HepG2 (cell line): ENCODE measurements at regions not wholly inside any gene's neighbourhood (a gene's known extent, or its start where the extent isn't known, plus 50 kb on each side); places are given as distances from the start of the nearest gene placed in this dataset.

Source experiments
- ATAC-seq: fragments of 200-7000 bp; cut with Tn5 transposase; 3 replicates; pipeline ENCODE4 v1.9.1; 2020; ENCODE audit warnings: mild to moderate bottlenecking, moderate library complexity
- BruUV-seq: library from RNA; stranded (reverse); fragments of 400-500 nt; replicated peaks from 2 replicates; lab custom pipeline; 2021; lab: Mats Ljungman, UMichigan
- CTCF ChIA-PET: fragments of 300-600 bp; formaldehyde crosslinking; extraction: SDS; loops from one replicate; lab custom pipeline; 2021; ENCODE audit warnings: low total read pairs, inconsistent platforms, low intra/inter-chr PET ratio; lab: Yijun Ruan, JAX
- POLR2A ChIA-PET: fragments of 350-600 bp; sonication (Branson Sonifier 250); formaldehyde crosslinking; loops from one replicate; lab custom pipeline; 2020; ENCODE audit warnings: antibody characterized with exemption, inconsistent platforms; lab: Yijun Ruan, JAX
- DNase-seq: peaks from one replicate; pipeline ENCODE4 v3.0.0-alpha.2; 2015; ENCODE audit warnings: low spot score
- FAIRE-seq: peaks from 3 replicates; lab custom pipeline; 2011; peaks lifted over from hg19 to GRCh38; lab: Jason Lieb, UNC
- H2AFZ ChIP-seq: one replicate; pipeline ENCODE4 v1.6.1; 2011; ENCODE audit warnings: low read length, inconsistent platforms
- H3K27ac ChIP-seq: fragments of 300-600 bp; 3 replicates; pipeline ENCODE4 v1.8.0; 2011; ENCODE audit warnings: mixed run types, mild to moderate bottlenecking, mixed read lengths, low read length, inconsistent platforms; ENCODE audit not compliant: insufficient read depth; ENCODE audit errors: extremely low read length
- H3K27me3 ChIP-seq, 2 experiments: fragments of 200-600 bp in 1 of 2; 2 replicates in 1 of 2; 3 replicates in 1 of 2; pipeline versions ENCODE4 v1.6.0 to v1.8.0; 2011; ENCODE audit warnings: low read length in 2 of 2, mild to moderate bottlenecking in 2 of 2, moderate library complexity in 2 of 2, inconsistent platforms in 1 of 2; ENCODE audit not compliant: insufficient read depth in 2 of 2, control insufficient read depth in 1 of 2
- H3K36me3 ChIP-seq, 2 experiments: fragments of 200-600 bp in 1 of 2; replicated peaks in 1 of 2; 2 replicates in 1 of 2; 3 replicates in 1 of 2; pipeline versions ENCODE4 v1.5.1 to v1.8.0; 2011; ENCODE audit warnings: low read length in 2 of 2, inconsistent platforms in 1 of 2; ENCODE audit not compliant: insufficient read depth in 2 of 2, control insufficient read depth in 1 of 2
- H3K4me1 ChIP-seq: 2 replicates; pipeline ENCODE4 v1.5.1; 2012; ENCODE audit warnings: low read length, inconsistent platforms; ENCODE audit not compliant: insufficient read depth
- H3K4me2 ChIP-seq: 2 replicates; pipeline ENCODE4 v1.6.0; 2011; ENCODE audit warnings: low read depth, low read length, inconsistent platforms
- H3K4me3 ChIP-seq, 3 experiments: fragments of 200-600 bp in 1 of 3; sonication (generic), shearing (Covaris generic) in 1 of 3; replicated peaks in 1 of 3; 2 replicates each; pipeline ENCODE4 v1.5.1; 2011 to 2016; ENCODE audit warnings: low read length in 3 of 3, inconsistent platforms in 2 of 3, low read depth in 2 of 3, mild to moderate bottlenecking in 2 of 3, control low read depth in 1 of 3, mixed read lengths in 1 of 3; ENCODE audit not compliant: insufficient read depth in 1 of 3
- H3K79me2 ChIP-seq: one replicate; pipeline ENCODE4 v1.6.1; 2011; ENCODE audit warnings: low read length, inconsistent platforms; ENCODE audit not compliant: insufficient read depth
- H3K9ac ChIP-seq: 2 replicates; pipeline ENCODE4 v1.6.0; 2011; ENCODE audit warnings: mild to moderate bottlenecking, low read depth, low read length, inconsistent platforms; ENCODE audit not compliant: insufficient read depth
- H3K9me3 ChIP-seq: 2 replicates; pipeline ENCODE4 v1.5.1; 2012; ENCODE audit warnings: mild to moderate bottlenecking, low read length
- H4K20me1 ChIP-seq: 2 replicates; pipeline ENCODE4 v1.6.0; 2011; ENCODE audit warnings: inconsistent platforms, mild to moderate bottlenecking, low read length, moderate library complexity; ENCODE audit not compliant: insufficient read depth
- ATRX ChIP-seq: sonication (generic); formaldehyde crosslinking; IDR thresholded peaks from 2 replicates; pipeline ENCODE4 v1.4.0; 2020; ENCODE audit warnings: missing genetic modification reagents, borderline replicate concordance
- CBX1 ChIP-seq: IDR thresholded peaks from one replicate; pipeline ENCODE4 v1.6.1; 2016; ENCODE audit warnings: antibody characterized with exemption, low read depth
- CEBPG ChIP-seq: IDR thresholded peaks from 2 replicates; pipeline ENCODE4 v1.6.1; 2016
- DZIP1 ChIP-seq: sonication (generic); formaldehyde crosslinking; IDR thresholded peaks from 2 replicates; pipeline ENCODE4 v1.5.0; 2020; ENCODE audit warnings: mild to moderate bottlenecking, missing genetic modification reagents
- EHMT2 ChIP-seq: fragments of 200-600 bp; sonication (generic); IDR thresholded peaks from 2 replicates; pipeline ENCODE4 v1.7.0; 2017; ENCODE audit warnings: antibody characterized with exemption, low read depth, low read length, borderline replicate concordance
- HDAC2 ChIP-seq: sonication (generic); formaldehyde crosslinking; IDR thresholded peaks from 2 replicates; pipeline ENCODE4 v1.4.0; 2020; ENCODE audit warnings: missing genetic modification reagents
- HIVEP1 ChIP-seq: sonication (generic); formaldehyde crosslinking; IDR thresholded peaks from 2 replicates; pipeline ENCODE4 v1.4.0; 2020; ENCODE audit warnings: mild to moderate bottlenecking, missing genetic modification reagents
- KLF12 ChIP-seq: sonication (generic); formaldehyde crosslinking; IDR thresholded peaks from 2 replicates; pipeline ENCODE4 v1.4.0; 2020; ENCODE audit warnings: missing genetic modification reagents, borderline replicate concordance
- MYC ChIP-seq: sonication (generic); formaldehyde crosslinking; IDR thresholded peaks from 2 replicates; pipeline ENCODE4 v1.9.0; 2021; ENCODE audit warnings: missing genetic modification reagents, borderline replicate concordance
- SRSF4 ChIP-seq: fragments of 200-400 bp; formaldehyde crosslinking; IDR thresholded peaks from one replicate; pipeline ENCODE4 v1.6.1; 2018; ENCODE audit warnings: mild to moderate bottlenecking, low read depth, low read length, moderate library complexity; ENCODE audit not compliant: poor library complexity, severe bottlenecking
- ZFP90 ChIP-seq: sonication (generic); formaldehyde crosslinking; IDR thresholded peaks from 2 replicates; pipeline ENCODE4 v1.8.0; 2022; ENCODE audit warnings: missing genetic modification reagents, mild to moderate bottlenecking, inconsistent platforms, borderline replicate concordance
- ZNF510 ChIP-seq: sonication (generic); formaldehyde crosslinking; IDR thresholded peaks from 2 replicates; pipeline ENCODE4 v1.4.0; 2020; ENCODE audit warnings: low read depth, mild to moderate bottlenecking, missing genetic modification reagents
- ZNF563 ChIP-seq: sonication (generic); formaldehyde crosslinking; IDR thresholded peaks from 2 replicates; pipeline ENCODE4 v1.8.0; 2022; ENCODE audit warnings: mild to moderate bottlenecking, moderate library complexity, missing genetic modification reagents
- ZNF576 ChIP-seq: sonication (generic); formaldehyde crosslinking; IDR thresholded peaks from 2 replicates; pipeline ENCODE4 v1.4.0; 2020; ENCODE audit warnings: mild to moderate bottlenecking, missing genetic modification reagents
- ZNF788 ChIP-seq: sonication (generic); formaldehyde crosslinking; IDR thresholded peaks from 2 replicates; pipeline ENCODE4 v1.5.0; 2020; ENCODE audit warnings: mild to moderate bottlenecking, missing genetic modification reagents, borderline replicate concordance
- WGBS: methylation state at CpG from one replicate; pipeline ENCODE4 v1.1.6; 2017; ENCODE audit warnings: low lambda C conversion rate; 5-methylcytosine and 5-hydroxymethylcytosine counted together
- in situ Hi-C: cut with HindIII; loops from 2 replicates; pipeline ENCODE4 v1.10.0; 2017; ENCODE audit warnings: low pct_unique_long_range_greater_than_20kb; ENCODE audit not compliant: extremely low pct_ligation_motif_present
- intact Hi-C: fragments of 100-400 bp; cut with micrococcal nuclease; formaldehyde crosslinking; loops from one replicate; pipeline ENCODE4 v1.10.0; 2022; ENCODE audit not compliant: unreplicated experiment
- TF ChIP-seq, protein P1 (sequence below): sonication (generic); formaldehyde crosslinking; IDR thresholded peaks from 2 replicates; pipeline ENCODE4 v1.5.0; 2020; ENCODE audit warnings: mild to moderate bottlenecking, low read depth, missing genetic modification reagents, borderline replicate concordance
- TF ChIP-seq, protein P2 (sequence below), 2 experiments: IDR thresholded peaks; 2 replicates each; pipeline ENCODE4 v1.6.1; 2011 to 2012; ENCODE audit warnings: low read length in 2 of 2, borderline replicate concordance in 1 of 2, low read depth in 1 of 2, mild to moderate bottlenecking in 1 of 2, moderate library complexity in 1 of 2

DNA sequence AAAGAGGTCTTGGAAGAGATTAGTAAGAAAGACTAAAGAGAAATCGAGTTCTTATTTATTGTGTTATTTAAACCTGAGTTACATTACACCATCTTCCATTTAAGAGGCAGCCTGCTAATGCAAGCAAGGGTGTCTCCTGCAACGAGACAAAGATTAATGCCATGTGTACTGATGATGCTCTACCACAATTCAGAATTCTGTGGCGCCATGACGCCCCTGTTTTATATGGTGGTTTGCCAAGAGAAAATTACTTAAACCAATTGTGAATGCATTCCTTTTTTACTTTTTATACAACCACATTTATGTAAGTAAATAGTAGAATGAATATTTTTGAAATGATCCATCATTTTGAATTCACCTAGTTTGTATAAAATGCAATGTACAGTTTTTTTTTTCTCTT lies 356.1 kb upstream of the ZEB2 start:
- no peak for FAIRE-seq
- intact Hi-C loops: no loop called here
- Histone ChIP-seq H3K4me3 (no peak overlapping the region), H3K27ac (no peak overlapping the region), H3K36me3 (no peaks in the 10 kb centered on the region), H3K79me2 (no peaks in the 10 kb centered on the region), H3K27me3 (no peaks in the 10 kb centered on the region), H4K20me1 (no peaks in the 10 kb centered on the region), H2AFZ (no peak overlapping the region), H3K4me2 (no peak overlapping the region), H3K9ac (no peak overlapping the region), H3K9me3 (no peaks in the 10 kb centered on the region), H3K4me1 (no peaks in the 10 kb centered on the region)
- no TSS peak for BruUV-seq
- CTCF ChIA-PET: no interaction called here
- POLR2A ChIA-PET: no interaction called here
- WGBS: 2% methylated on average over 4 of the region's 4 CpGs
- DNase-seq: no peak
- no peak for ATAC-seq
- in situ Hi-C loops: no loop called here
- TF ChIP-seq ZNF788 (CRISPR knock-in tag): no peak
- TF ChIP-seq ATRX (CRISPR knock-in tag): no peak
- TF ChIP-seq, protein P1, sequence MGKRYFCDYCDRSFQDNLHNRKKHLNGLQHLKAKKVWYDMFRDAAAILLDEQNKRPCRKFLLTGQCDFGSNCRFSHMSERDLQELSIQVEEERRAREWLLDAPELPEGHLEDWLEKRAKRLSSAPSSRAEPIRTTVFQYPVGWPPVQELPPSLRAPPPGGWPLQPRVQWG (CRISPR knock-in tag): no peak
- no peak for TF ChIP-seq ZFP90 (CRISPR knock-in tag)
- no peak for TF ChIP-seq ZNF563 (CRISPR knock-in tag)
- TF ChIP-seq, protein P2, sequence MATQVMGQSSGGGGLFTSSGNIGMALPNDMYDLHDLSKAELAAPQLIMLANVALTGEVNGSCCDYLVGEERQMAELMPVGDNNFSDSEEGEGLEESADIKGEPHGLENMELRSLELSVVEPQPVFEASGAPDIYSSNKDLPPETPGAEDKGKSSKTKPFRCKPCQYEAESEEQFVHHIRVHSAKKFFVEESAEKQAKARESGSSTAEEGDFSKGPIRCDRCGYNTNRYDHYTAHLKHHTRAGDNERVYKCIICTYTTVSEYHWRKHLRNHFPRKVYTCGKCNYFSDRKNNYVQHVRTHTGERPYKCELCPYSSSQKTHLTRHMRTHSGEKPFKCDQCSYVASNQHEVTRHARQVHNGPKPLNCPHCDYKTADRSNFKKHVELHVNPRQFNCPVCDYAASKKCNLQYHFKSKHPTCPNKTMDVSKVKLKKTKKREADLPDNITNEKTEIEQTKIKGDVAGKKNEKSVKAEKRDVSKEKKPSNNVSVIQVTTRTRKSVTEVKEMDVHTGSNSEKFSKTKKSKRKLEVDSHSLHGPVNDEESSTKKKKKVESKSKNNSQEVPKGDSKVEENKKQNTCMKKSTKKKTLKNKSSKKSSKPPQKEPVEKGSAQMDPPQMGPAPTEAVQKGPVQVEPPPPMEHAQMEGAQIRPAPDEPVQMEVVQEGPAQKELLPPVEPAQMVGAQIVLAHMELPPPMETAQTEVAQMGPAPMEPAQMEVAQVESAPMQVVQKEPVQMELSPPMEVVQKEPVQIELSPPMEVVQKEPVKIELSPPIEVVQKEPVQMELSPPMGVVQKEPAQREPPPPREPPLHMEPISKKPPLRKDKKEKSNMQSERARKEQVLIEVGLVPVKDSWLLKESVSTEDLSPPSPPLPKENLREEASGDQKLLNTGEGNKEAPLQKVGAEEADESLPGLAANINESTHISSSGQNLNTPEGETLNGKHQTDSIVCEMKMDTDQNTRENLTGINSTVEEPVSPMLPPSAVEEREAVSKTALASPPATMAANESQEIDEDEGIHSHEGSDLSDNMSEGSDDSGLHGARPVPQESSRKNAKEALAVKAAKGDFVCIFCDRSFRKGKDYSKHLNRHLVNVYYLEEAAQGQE (IDR thresholded peaks at IDR 0.05; ENCODE audit: borderline replicate concordance in 1 of 2, low read depth in 1 of 2, low read length in 2 of 2): no peak
- TF ChIP-seq EHMT2: no peak
- TF ChIP-seq ZNF510: no peak
- no peak for TF ChIP-seq ZNF576 (CRISPR knock-in tag)
- no peak for TF ChIP-seq DZIP1
- TF ChIP-seq CBX1: no peak
- no peak for TF ChIP-seq HDAC2
- no peak for TF ChIP-seq SRSF4
- TF ChIP-seq KLF12 (CRISPR knock-in tag): no peak
- no peak for TF ChIP-seq CEBPG
- no peak for TF ChIP-seq MYC (CRISPR knock-in tag)
- no peak for TF ChIP-seq HIVEP1 (CRISPR knock-in tag)
